ENCODE measurements at regions not wholly inside any gene's neighbourhood (a gene's known extent, or its start where the extent isn't known, plus 50 kb on each side); places are given as distances from the start of the nearest gene placed in this dataset.
"Not testable (repeated sequence)": the region's sequence is repeated elsewhere in the genome, so short reads cannot be mapped to it uniquely, and the experiment has no call there.

DNA sequence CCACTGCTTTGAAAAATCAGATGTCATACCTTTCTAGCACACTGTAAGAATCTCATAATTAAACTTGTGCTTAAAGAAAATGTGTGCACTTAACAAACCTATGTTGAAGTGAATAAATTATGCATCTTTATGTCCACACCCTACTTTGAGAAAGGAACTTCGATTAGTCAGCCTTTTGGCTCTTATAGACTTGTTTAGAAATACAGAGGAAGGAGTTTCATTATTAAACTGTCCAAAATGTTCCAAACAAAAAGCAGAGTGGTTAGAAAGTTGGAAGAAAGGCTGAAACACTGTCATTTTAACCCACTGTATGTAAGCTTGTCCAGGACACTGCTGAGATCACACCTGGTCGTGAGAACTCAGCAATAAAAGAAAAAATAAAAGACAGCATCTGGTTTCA is 863.2 kb upstream of the CHORDC1 start:
- peak in 3 of 8 experiments; percentile 20 to 69 (median 52) for ATAC-seq (replicated peaks in 6 of 8)
- in situ Hi-C loops (cut with MboI; ENCODE audit: low pct_unique_long_range_greater_than_20kb in 2 of 9, low sequenced_read_pairs in 9 of 9, unreplicated experiment in 9 of 9), result no loop called here
- no peak overlapping the region for H3K27ac ChIP-seq
- H3K4me1 ChIP-seq (replicated peaks in 1 of 2), result peaks cover 0 to 3% of the 10 kb centered on the region in 2 donors
- H3K4me3 ChIP-seq, result no peak overlapping the region
- 0 to 100% (median 71%) methylated on average over 1 to 2 of the region's 2 CpGs; no CpG with 5 or more reads in 1 of the 10 experiments for WGBS, 10 experiments

DNA sequence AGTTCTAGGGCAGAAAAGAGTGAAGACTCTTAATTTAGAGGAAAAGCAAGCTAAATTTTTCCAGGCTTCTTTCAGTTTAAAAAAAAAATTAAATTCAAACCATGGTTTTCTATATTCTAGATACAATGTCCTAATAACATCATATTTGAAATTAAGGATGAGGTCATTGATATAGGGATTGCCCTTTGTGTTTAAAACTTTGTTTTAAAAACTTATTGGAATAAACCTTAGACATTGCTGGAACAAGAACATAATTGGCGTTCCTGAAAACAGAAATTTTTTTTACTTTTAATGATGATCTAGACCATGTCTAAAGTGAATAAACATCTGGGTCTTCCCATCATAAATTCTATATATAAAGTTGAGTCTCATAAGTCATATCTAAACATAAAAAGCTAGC is 859.4 kb upstream of the CHORDC1 start:
- no peak for ATAC-seq (replicated peaks in 6 of 8)
- Histone ChIP-seq H3K4me1 (replicated peaks in 1 of 2) (peaks cover 0 to 3% of the 10 kb centered on the region in 2 donors), H3K4me3 (no peak overlapping the region), H3K27ac (no peak overlapping the region)
- 0 to 100% (median 80%) methylated on average over 1 of the region's 1 CpG; no CpG with 5 or more reads in 1 of the 10 experiments for WGBS, 10 experiments
- in situ Hi-C loops (cut with MboI; ENCODE audit: low pct_unique_long_range_greater_than_20kb in 2 of 9, low sequenced_read_pairs in 9 of 9, unreplicated experiment in 9 of 9), result no loop called here

- no peak overlapping the region for H3K4me3 ChIP-seq
- WGBS, 10 experiments, result 3 to 100% (median 63%) methylated on average over 2 to 4 of the region's 4 CpGs
- no peak overlapping the region for H3K27ac ChIP-seq
- in situ Hi-C loops (cut with MboI; ENCODE audit: low pct_unique_long_range_greater_than_20kb in 2 of 9, low sequenced_read_pairs in 9 of 9, unreplicated experiment in 9 of 9), result no loop called here
- peaks cover 0 to 3% of the 10 kb centered on the region in 2 donors for H3K4me1 ChIP-seq (replicated peaks in 1 of 2)
- peak in 7 of 8 experiments; percentile 19 to 86 (median 84) for ATAC-seq (replicated peaks in 6 of 8)
Observed at GRCh38 chr11:91081440-91082043, 858.7 kb upstream of the CHORDC1 start.

DNA sequence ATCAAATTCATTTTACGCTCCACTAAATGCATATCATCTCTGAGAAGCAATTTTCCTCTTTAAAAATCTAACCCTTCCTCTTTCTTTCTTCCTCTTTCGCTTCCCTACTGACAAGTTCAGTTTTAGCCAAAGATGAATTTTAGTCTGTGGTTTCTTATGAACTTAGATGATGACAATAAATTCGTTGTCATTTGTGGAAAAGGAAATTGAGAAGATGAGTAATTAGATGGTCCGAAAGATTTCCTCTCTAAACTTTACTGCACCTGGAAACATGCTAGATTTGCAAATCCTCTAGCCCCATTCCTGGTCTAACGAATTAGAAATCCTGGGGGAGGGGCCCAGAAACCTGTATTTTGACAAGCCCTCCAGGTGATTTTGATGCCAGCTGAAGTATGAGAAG is 855.4 kb upstream of the CHORDC1 start:
- Histone ChIP-seq H3K4me1 (replicated peaks in 1 of 2) (peaks cover 0 to 3% of the 10 kb centered on the region in 2 donors), H3K4me3 (no peak overlapping the region), H3K27ac (no peak overlapping the region)
- ATAC-seq (replicated peaks in 6 of 8), result no peak
- WGBS, 10 experiments, result 15 to 92% (median 73%) methylated on average over 1 to 5 of the region's 5 CpGs; no CpG with 5 or more reads in 1 of the 10 experiments
- in situ Hi-C loops (cut with MboI; ENCODE audit: low pct_unique_long_range_greater_than_20kb in 2 of 9, low sequenced_read_pairs in 9 of 9, unreplicated experiment in 9 of 9), result no loop called here

DNA sequence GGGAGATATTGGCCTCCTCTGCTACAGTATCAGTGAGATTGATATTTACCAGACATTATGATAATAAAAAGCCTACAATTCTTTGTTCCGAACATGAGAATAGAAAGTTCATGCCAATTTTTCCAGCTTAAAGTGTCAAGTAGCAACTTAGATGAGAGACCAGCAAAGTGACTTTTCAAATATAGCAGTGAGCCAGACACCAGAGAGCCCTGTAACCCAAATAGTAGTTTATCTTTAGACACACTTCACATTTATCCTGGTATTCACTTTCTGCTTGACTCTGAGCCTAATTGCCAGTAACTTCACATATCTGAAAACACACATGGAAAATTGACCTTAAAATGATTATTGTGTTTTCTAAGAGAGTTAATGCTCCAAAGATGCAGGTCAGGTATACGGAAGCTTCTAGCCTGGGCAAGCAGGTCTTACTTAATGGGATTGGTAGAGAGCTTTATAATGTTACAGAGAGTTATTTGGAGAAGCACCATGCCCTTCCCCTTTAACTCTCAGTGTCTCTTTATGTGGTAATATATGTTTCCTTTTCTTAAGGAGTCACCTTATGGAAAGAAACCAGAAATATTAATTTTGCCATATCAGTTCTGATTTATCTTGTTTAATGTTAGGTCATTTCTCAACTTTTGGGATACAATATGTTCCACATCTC is 852.3 kb upstream of the CHORDC1 start:
- Histone ChIP-seq H3K4me1 (replicated peaks in 1 of 2) (no peaks in the 10 kb centered on the region), H3K27ac (no peak overlapping the region), H3K4me3 (no peak overlapping the region)
- 0 to 91% (median 46%) methylated on average over 1 to 2 of the region's 2 CpGs; no CpG with 5 or more reads in 1 of the 10 experiments for WGBS, 10 experiments
- in situ Hi-C loops (cut with MboI; ENCODE audit: low pct_unique_long_range_greater_than_20kb in 2 of 9, low sequenced_read_pairs in 9 of 9, unreplicated experiment in 9 of 9), result no loop called here
- ATAC-seq (replicated peaks in 6 of 8), result no peak

DNA sequence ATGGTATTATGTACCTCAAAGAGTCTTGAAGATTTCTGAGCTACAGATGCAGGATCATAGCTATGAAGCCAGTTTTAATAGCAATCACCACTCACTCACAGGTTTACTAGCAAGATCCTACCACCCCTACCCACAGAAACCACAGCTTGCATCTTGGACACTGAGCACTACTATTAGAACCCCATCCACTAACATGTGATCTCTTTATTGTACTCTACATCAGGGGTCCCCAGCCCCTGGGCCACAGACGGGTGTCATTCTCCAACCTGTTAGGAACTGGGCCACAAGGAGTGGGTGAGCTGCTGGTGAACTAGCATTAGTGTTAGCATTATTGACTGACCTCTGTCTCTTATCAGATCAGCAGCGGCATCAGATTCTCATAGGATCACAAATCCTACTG is 844.8 kb upstream of the CHORDC1 start:
- Histone ChIP-seq H3K4me3 (no peak overlapping the region), H3K27ac (no peak overlapping the region), H3K4me1 (replicated peaks in 1 of 2) (no peaks in the 10 kb centered on the region)
- ATAC-seq (replicated peaks in 6 of 8), result no peak
- in situ Hi-C loops (cut with MboI; ENCODE audit: low pct_unique_long_range_greater_than_20kb in 2 of 9, low sequenced_read_pairs in 9 of 9, unreplicated experiment in 9 of 9), result no loop called here
- WGBS, 10 experiments, result 17 to 100% methylated on average over 1 of the region's 2 CpGs; no CpG with 5 or more reads in 8 of the 10 experiments

- Histone ChIP-seq H3K27ac (no peak overlapping the region), H3K4me1 (replicated peaks in 1 of 2) (no peaks in the 10 kb centered on the region), H3K4me3 (no peak overlapping the region)
- ATAC-seq (replicated peaks in 6 of 8), result no peak
- in situ Hi-C loops (cut with MboI; ENCODE audit: low pct_unique_long_range_greater_than_20kb in 2 of 9, low sequenced_read_pairs in 9 of 9, unreplicated experiment in 9 of 9), result no loop called here
- WGBS, 10 experiments, result 3 to 77% (median 61%) methylated on average over 1 to 5 of the region's 5 CpGs
Observed at GRCh38 chr11:91066456-91067047, 843.7 kb upstream of the CHORDC1 start.

GRCh38 chr11:91063399-91063798 is 840.5 kb upstream of the CHORDC1 start:
- H3K4me1 ChIP-seq (replicated peaks in 1 of 2); H3K4me3 ChIP-seq; in situ Hi-C loops (cut with MboI; ENCODE audit: low pct_unique_long_range_greater_than_20kb in 2 of 9, low sequenced_read_pairs in 9 of 9, unreplicated experiment in 9 of 9); H3K27ac ChIP-seq; ATAC-seq (replicated peaks in 6 of 8): not testable (repeated sequence)
- no CpG with 5 or more reads among the region's 29 CpGs for WGBS, 10 experiments

DNA sequence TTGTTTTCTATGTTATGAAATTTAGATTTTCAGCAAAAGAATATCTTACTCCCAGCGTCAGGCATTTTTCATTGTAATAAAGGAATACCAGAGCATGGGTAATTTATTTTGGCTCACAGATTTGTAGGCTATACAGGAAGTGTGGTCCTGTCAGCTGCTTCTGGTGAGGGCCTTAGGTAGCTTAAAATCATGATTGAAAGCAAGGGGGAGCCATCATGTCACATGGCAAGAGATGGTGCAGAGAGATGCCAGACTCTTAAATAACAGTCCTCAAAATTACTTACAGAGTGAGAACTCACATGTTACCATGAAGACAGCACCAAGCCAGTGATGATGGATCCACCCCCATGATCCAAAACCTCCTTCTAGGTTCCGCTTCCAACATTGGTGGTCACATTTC is 825.0 kb upstream of the CHORDC1 start:
- WGBS, 10 experiments, result 0 to 100% (median 85%) methylated on average over 1 to 2 of the region's 2 CpGs

DNA sequence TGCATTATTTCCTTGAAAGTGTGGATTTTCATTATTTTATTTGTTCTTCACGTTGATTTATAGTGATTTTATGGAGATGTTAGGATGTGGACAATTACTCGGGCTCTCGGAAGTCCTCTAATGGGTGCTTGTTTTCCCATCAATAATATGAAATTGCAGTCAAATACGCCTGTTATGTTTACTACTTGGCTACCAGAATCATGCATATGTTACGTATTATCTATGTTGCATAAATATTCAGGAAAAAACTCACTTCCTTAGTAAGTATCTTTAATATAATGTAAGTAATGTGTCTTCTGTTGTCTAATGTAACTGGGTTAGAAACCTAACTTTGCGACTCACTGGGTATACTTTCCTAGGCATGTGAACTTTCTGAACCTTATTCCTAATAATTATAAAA is 823.4 kb upstream of the CHORDC1 start:
- 8 to 100% (median 77%) methylated on average over 4 to 6 of the region's 6 CpGs for WGBS, 10 experiments
- no peak overlapping the region for H3K27ac ChIP-seq
- in situ Hi-C loops (cut with MboI; ENCODE audit: low pct_unique_long_range_greater_than_20kb in 2 of 9, low sequenced_read_pairs in 9 of 9, unreplicated experiment in 9 of 9), result no loop called here
- H3K4me3 ChIP-seq, result no peak overlapping the region
- no peaks in the 10 kb centered on the region for H3K4me1 ChIP-seq (replicated peaks in 1 of 2)
- ATAC-seq (replicated peaks in 6 of 8), result no peak

More for the DNA sequence above, 825.0 kb upstream of the CHORDC1 start:
- Histone ChIP-seq H3K4me1 (replicated peaks in 1 of 2) (no peaks in the 10 kb centered on the region), H3K4me3 (no peak overlapping the region), H3K27ac (no peak overlapping the region)
- ATAC-seq (replicated peaks in 6 of 8), result no peak
- in situ Hi-C loops (cut with MboI; ENCODE audit: low pct_unique_long_range_greater_than_20kb in 2 of 9, low sequenced_read_pairs in 9 of 9, unreplicated experiment in 9 of 9), result no loop called here

GRCh38 chr11:91041626-91042025 is 818.8 kb upstream of the CHORDC1 start:
- Histone ChIP-seq H3K27ac (no peak overlapping the region), H3K4me1 (replicated peaks in 1 of 2) (no peaks in the 10 kb centered on the region), H3K4me3 (no peak overlapping the region)
- no peak for ATAC-seq (replicated peaks in 6 of 8)
- in situ Hi-C loops (cut with MboI; ENCODE audit: low pct_unique_long_range_greater_than_20kb in 2 of 9, low sequenced_read_pairs in 9 of 9, unreplicated experiment in 9 of 9), result no loop called here

- Histone ChIP-seq H3K27ac (no peak overlapping the region), H3K4me3 (no peak overlapping the region), H3K4me1 (replicated peaks in 1 of 2) (no peaks in the 10 kb centered on the region)
- WGBS, 10 experiments, result 0 to 95% (median 78%) methylated on average over 1 to 2 of the region's 2 CpGs; no CpG with 5 or more reads in 1 of the 10 experiments
- ATAC-seq (replicated peaks in 6 of 8), result no peak
- in situ Hi-C loops (cut with MboI; ENCODE audit: low pct_unique_long_range_greater_than_20kb in 2 of 9, low sequenced_read_pairs in 9 of 9, unreplicated experiment in 9 of 9), result no loop called here
Observed at GRCh38 chr11:91023731-91024130, 800.9 kb upstream of the CHORDC1 start.

GRCh38 chr11:91011503-91011902 is 788.7 kb upstream of the CHORDC1 start:
- in situ Hi-C loops (cut with MboI; ENCODE audit: low pct_unique_long_range_greater_than_20kb in 2 of 9, low sequenced_read_pairs in 9 of 9, unreplicated experiment in 9 of 9), result no loop called here
- Histone ChIP-seq H3K4me3 (no peak overlapping the region), H3K27ac (no peak overlapping the region), H3K4me1 (replicated peaks in 1 of 2) (no peaks in the 10 kb centered on the region)
- no peak for ATAC-seq (replicated peaks in 6 of 8)
- WGBS, 10 experiments, result 21 to 91% (median 58%) methylated on average over 1 to 2 of the region's 2 CpGs; no CpG with 5 or more reads in 2 of the 10 experiments
